ENCODE measurements at regions not wholly inside any gene's neighbourhood (a gene's known extent, or its start where the extent isn't known, plus 50 kb on each side); places are given as distances from the start of the nearest gene placed in this dataset.

- SMC1A ChIA-PET (ENCODE audit: uncharacterized antibody, unreplicated experiment): no interaction called here
- no TSS peak for BruUV-seq (replicated peaks)
- H4K20me1 ChIP-seq (ENCODE audit: control insufficient read depth, insufficient read depth): no peaks in the 10 kb centered on the region
- WGBS (ENCODE audit: insufficient coverage, insufficient replicate concordance, low lambda C conversion rate, missing lambda C conversion rate): 16% methylated on average over 2 of the region's 2 CpGs
- no peaks in the 10 kb centered on the region for H3K9me3 ChIP-seq (replicated peaks; ENCODE audit: control insufficient read depth, insufficient read depth, low read length)
- H3K79me2 ChIP-seq (ENCODE audit: control insufficient read depth, insufficient read depth, low read length): no peaks in the 10 kb centered on the region
- intact Hi-C loops (cut with micrococcal nuclease; ENCODE audit: unreplicated experiment): no loop called here
- H3K4me1 ChIP-seq (ENCODE audit: control insufficient read depth, insufficient read depth, low read length): no peaks in the 10 kb centered on the region
- POLR2A ChIA-PET: no interaction called here
- no peak overlapping the region for H2AFZ ChIP-seq (ENCODE audit: control insufficient read depth, low read depth, low read length)
- CTCF ChIA-PET: no interaction called here
- H3K4me2 ChIP-seq (ENCODE audit: control insufficient read depth, insufficient read depth): no peak overlapping the region
- DNase-seq (ENCODE audit: low read depth, low spot score): no peak
- H3K4me3 ChIP-seq: no peak overlapping the region
- no peak for TF ChIP-seq POLR2AphosphoS2 (IDR thresholded peaks at IDR 0.05; ENCODE audit: low read depth, low read length)
- TF ChIP-seq KDM1A (IDR thresholded peaks at IDR 0.05; ENCODE audit: borderline replicate concordance): no peak
- TF ChIP-seq NFYB (IDR thresholded peaks at IDR 0.05; ENCODE audit: insufficient read depth, low read depth, low read length): no peak
- TF ChIP-seq SMC3 (IDR thresholded peaks at IDR 0.05; ENCODE audit: borderline replicate concordance, low read length): no peak
- TF ChIP-seq RAD21 (IDR thresholded peaks at IDR 0.05; ENCODE audit: insufficient read depth, low read depth, low read length): no peak
- no peak for TF ChIP-seq TCF7 (IDR thresholded peaks at IDR 0.05; ENCODE audit: borderline replicate concordance)
- TF ChIP-seq NRF1 (conservative IDR thresholded peaks at IDR 0.05; ENCODE audit: low read depth, low read length): no peak
- no peak for TF ChIP-seq BCLAF1 (IDR thresholded peaks at IDR 0.05)
- TF ChIP-seq BACH1 (IDR thresholded peaks at IDR 0.05; ENCODE audit: borderline replicate concordance): no peak
- TF ChIP-seq SPI1 (IDR thresholded peaks at IDR 0.05; ENCODE audit: borderline replicate concordance, insufficient read depth, low read depth, low read length): no peak
- H3K27me3 ChIP-seq (replicated peaks in 1 of 2; ENCODE audit: control insufficient read depth in 2 of 2, insufficient read depth in 2 of 2, low read length in 1 of 2): no peaks in the 10 kb centered on the region
- H3K9ac ChIP-seq (ENCODE audit: control insufficient read depth, insufficient read depth, low read length): no peak overlapping the region
- FAIRE-seq: no peak
- no peak overlapping the region for H3K27ac ChIP-seq (ENCODE audit: control insufficient read depth, insufficient read depth)
- in situ Hi-C loops (cut with MboI): no loop called here
- RAD21 ChIA-PET (ENCODE audit: unreplicated experiment): no interaction called here
- H3K36me3 ChIP-seq (ENCODE audit: control insufficient read depth in 2 of 2, insufficient read depth in 2 of 2, low read length in 1 of 2): no peaks in the 10 kb centered on the region
- no peak for ATAC-seq
These were observed 1165.0 kb downstream of the SLITRK1 start for GRCh38 chr13:82717249-82717648.

Data from GM12878 (cell line).